Neural cell (in vitro differentiated cells): ENCODE measurements at regions not wholly inside any gene's neighbourhood (a gene's known extent, or its start where the extent isn't known, plus 50 kb on each side); places are given as distances from the start of the nearest gene placed in this dataset.

Experiments used
- CTCF ChIP-seq: fragments of 450-650 bp; IDR thresholded peaks from 2 replicates; pipeline ENCODE4 v1.5.1; 2014; ENCODE audit warnings: antibody characterized with exemption, mild to moderate bottlenecking, moderate library complexity; ENCODE audit not compliant: poor library complexity, severe bottlenecking
- EZH2 ChIP-seq: fragments of 200-600, 300-800 bp; shearing (Covaris generic), sonication (generic); IDR thresholded peaks from 2 replicates; pipeline ENCODE4 v1.6.1; 2014; ENCODE audit warnings: antibody characterized with exemption, low read length, borderline replicate concordance, mild to moderate bottlenecking; ENCODE audit not compliant: insufficient read depth, poor library complexity, severe bottlenecking
- POLR2AphosphoS5 ChIP-seq: IDR thresholded peaks from 2 replicates; pipeline ENCODE4 v1.6.1; 2012
- TAF1 ChIP-seq: IDR thresholded peaks from 2 replicates; pipeline ENCODE4 v1.6.1; 2012; ENCODE audit warnings: low read depth

GRCh38 chr6:6772751-6773150 lies 184.2 kb downstream of the LY86 start:
- TF ChIP-seq CTCF (no peak), TAF1 (no peak), EZH2 (no peak), POLR2AphosphoS5 (no peak)
